Common myeloid progenitor, CD34-positive (primary cell): ENCODE measurements at regions not wholly inside any gene's neighbourhood (a gene's known extent, or its start where the extent isn't known, plus 50 kb on each side); places are given as distances from the start of the nearest gene placed in this dataset.

ENCODE experiments used
- CTCF ChIA-PET: fragments of 350-600 bp; sonication (Branson Sonifier 250); formaldehyde crosslinking; loops from one replicate; lab custom pipeline; 2021; ENCODE audit warnings: antibody characterized with exemption; lab: Charles Lee
- POLR2A ChIA-PET: fragments of 350-600 bp; sonication (Branson Sonifier 250); formaldehyde crosslinking; loops from one replicate; lab custom pipeline; 2021; ENCODE audit warnings: antibody characterized with exemption; lab: Charles Lee
- DNase-seq, 3 donors: peaks; one replicate each; pipeline versions ENCODE4 v3.0.0 to v3.0.0-alpha.2; 2013
- H3K27ac ChIP-seq, 2 experiments: 1 replicate in 1 of 2; 2 replicates in 1 of 2; pipeline ENCODE4 v1.7.0; 2013; ENCODE audit warnings: inconsistent platforms in 2 of 2, low read length in 2 of 2, mild to moderate bottlenecking in 2 of 2, low read depth in 1 of 2, moderate library complexity in 1 of 2; ENCODE audit not compliant: severe bottlenecking in 2 of 2, insufficient read depth in 1 of 2, poor library complexity in 1 of 2
- H3K27me3 ChIP-seq, 5 experiments: replicated peaks in 2 of 5; 1 replicate in 3 of 5; 2 replicates in 2 of 5; pipeline versions ENCODE4 v1.6.1 to v1.7.0; 2013; ENCODE audit warnings: low read length in 4 of 5, mild to moderate bottlenecking in 2 of 5, moderate library complexity in 2 of 5, inconsistent platforms in 1 of 5; ENCODE audit not compliant: insufficient read depth in 5 of 5, control insufficient read depth in 4 of 5
- H3K36me3 ChIP-seq, 4 experiments: 1 replicate in 2 of 4; 2 replicates in 2 of 4; pipeline versions ENCODE4 v1.6.1 to v1.7.0; 2013; ENCODE audit warnings: low read length in 3 of 4, control low read depth in 1 of 4, mild to moderate bottlenecking in 1 of 4; ENCODE audit not compliant: control insufficient read depth in 4 of 4, insufficient read depth in 4 of 4
- H3K4me1 ChIP-seq, 4 experiments: 1 replicate in 3 of 4; 2 replicates in 1 of 4; pipeline versions ENCODE4 v1.6.1 to v1.7.1; 2013; ENCODE audit warnings: low read length in 3 of 4, mild to moderate bottlenecking in 3 of 4, control low read depth in 1 of 4, inconsistent platforms in 1 of 4, moderate library complexity in 1 of 4; ENCODE audit not compliant: control insufficient read depth in 4 of 4, insufficient read depth in 4 of 4; ENCODE audit errors: control extremely low read depth in 1 of 4
- H3K4me3 ChIP-seq, 7 experiments: 1 replicate in 4 of 7; 2 replicates in 3 of 7; pipeline versions ENCODE4 v1.5.1 to v1.7.0; 2013; ENCODE audit warnings: mild to moderate bottlenecking in 7 of 7, low read length in 6 of 7, moderate library complexity in 6 of 7, inconsistent platforms in 2 of 7, low read depth in 2 of 7, control low read depth in 1 of 7; ENCODE audit not compliant: insufficient read depth in 4 of 7, control insufficient read depth in 1 of 7; ENCODE audit errors: extremely low read depth in 1 of 7
- H3K9me3 ChIP-seq, 5 experiments: 1 replicate in 4 of 5; 2 replicates in 1 of 5; pipeline versions ENCODE4 v1.6.1 to v1.7.1; 2013; ENCODE audit warnings: low read length in 4 of 5, mild to moderate bottlenecking in 2 of 5, inconsistent platforms in 1 of 5, low read depth in 1 of 5, moderate library complexity in 1 of 5; ENCODE audit not compliant: control insufficient read depth in 4 of 5, insufficient read depth in 2 of 5; ENCODE audit errors: control extremely low read depth in 1 of 5
- WGBS: methylation state at CpG from one replicate; pipeline ENCODE4 v1.1.5; 2013; ENCODE audit not compliant: insufficient coverage; 5-methylcytosine and 5-hydroxymethylcytosine counted together

- H3K27me3 ChIP-seq: peaks cover 0 to 17% (median 2%) of the 10 kb centered on the region in 5 experiments
- no peak overlapping the region for H3K4me3 ChIP-seq
- DNase-seq: peak in 2 of 3 donors; percentile 18 to 20
- POLR2A ChIA-PET: no interaction called here
- H3K27ac ChIP-seq: no peak overlapping the region
- H3K4me1 ChIP-seq: no peaks in the 10 kb centered on the region
- WGBS: 100% methylated on average over 4 of the region's 4 CpGs
- no peaks in the 10 kb centered on the region for H3K36me3 ChIP-seq
- CTCF ChIA-PET: interaction anchor here (1.9 kb wide), 1 partner anchor 9 kb away, joined by 8 read pairs; no protein-coding TSS in a partner anchor
- H3K9me3 ChIP-seq: no peaks in the 10 kb centered on the region
Measured at GRCh38 chr13:110826861-110827672, 87.8 kb downstream of the ANKRD10 start.
